ENCODE measurements at regions not wholly inside any gene's neighbourhood (a gene's known extent, or its start where the extent isn't known, plus 50 kb on each side); places are given as distances from the start of the nearest gene placed in this dataset.
"Not testable (repeated sequence)": the region's sequence is repeated elsewhere in the genome, so short reads cannot be mapped to it uniquely, and the experiment has no call there.

DNA sequence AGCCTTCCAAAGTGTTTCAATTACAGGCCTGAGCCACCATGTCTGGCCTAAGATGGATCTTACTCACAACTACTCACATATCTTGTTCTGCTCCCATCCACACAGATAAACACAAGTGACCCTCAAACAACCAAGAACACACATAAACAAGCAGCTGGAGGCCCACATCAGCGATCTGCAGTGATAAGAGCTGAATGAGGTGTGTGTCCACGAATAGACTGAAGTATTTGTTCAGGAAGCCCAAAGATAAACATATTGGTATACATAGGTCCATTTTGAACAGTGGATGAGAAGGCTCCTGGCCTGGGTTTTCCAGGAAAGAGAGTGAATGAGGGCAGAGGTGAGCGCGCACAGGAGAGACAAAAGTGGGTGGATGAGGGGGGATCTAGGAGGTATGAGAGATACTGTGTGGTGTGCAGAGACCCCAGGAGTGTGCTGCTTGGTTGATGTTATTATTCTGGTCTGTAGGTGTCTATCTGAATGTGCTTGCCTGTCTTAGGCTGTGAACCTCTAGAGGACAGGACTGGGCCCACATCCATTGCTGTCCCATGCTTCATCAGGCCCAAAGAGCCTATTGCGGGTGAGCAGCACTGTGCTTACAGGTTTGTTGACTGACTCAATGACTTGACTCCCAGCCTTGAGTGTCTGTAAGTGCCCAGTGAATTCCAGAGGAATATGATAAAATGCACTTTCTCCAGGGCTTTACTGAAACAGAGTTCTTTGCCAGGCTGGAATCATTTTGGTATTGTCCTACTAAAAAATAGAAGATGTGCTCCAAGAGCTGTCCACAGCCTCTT, 79.9 kb upstream of the ATP1A1 start:
- no peak for DNase-seq (ENCODE audit: low read depth)

DNA sequence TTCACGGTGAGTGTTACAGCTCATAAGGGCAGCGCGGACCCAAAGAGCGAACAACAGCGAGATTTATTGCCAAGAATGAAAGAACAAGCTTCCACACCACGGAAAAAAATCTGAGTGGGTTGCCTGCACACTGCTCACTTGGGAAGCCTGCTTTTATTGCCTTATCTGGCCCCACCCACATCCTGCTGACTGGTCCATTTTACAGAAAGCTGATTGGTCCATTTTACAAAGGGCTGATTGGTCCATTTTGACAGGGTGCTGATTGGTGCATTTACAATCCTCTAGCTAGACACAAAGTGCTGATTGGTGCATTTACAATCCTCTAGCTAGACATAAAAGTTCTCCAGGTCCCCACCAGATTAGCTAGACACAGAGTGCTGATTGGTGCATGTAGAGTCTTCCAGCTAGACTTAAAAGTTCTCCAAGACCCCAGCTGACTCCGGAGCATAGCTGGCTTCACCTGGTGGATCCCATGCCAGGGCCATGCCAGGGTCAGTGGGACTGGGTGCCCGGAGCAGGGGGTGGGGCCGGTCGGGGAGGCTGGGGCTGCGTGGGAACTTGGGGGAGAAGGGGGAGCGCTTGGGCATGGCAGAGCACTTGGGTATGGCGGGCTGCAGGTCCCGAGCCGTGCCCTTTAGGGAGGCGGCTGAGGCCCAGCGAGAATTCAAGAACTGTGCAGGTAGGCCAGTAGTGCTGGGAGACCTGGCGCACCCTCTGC, 75.4 kb upstream of the ATP1A1 start:
- DNase-seq (ENCODE audit: low read depth) = no peak

DNA sequence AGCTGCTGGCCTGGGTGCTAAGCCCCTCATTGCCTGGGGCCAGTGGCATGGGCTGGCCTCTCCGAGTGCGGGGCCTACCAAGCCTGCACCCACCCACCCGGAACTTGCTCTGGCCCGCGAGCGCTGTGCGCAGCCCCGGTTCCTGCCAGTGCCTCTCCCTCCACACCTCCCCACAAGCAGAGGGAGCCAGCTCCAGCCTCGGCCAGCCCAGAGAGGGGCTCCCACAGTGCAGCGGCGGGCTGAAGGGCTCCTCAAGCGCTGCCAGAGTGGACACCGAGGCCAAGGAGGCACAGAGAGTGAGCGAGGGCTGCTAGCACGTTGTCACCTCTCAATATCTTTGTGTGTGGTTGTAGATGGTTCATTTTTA, 74.8 kb upstream of the ATP1A1 start:
- DNase-seq (ENCODE audit: low read depth) = not testable (repeated sequence)

DNA sequence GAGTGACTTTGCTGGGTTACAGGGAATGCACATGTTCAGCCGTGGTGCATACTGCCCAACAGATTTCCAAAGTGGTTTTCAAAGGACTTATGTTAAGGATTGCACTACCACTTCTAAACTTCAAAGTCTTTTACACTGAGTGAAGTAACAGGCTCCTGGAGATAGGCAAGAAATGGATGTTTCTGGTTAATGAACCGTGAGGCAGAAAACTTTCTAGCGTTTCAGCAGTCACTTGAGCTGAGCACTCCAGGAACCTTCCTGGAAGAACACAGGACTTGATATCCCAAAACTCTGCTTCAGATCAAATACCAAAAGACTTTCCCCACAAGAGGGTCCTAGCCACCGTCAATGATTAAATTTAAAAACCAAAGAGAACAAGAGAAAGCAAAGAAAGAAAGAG, 74.3 kb upstream of the ATP1A1 start:
- DNase-seq (ENCODE audit: low read depth) = peak; percentile 66

DNA sequence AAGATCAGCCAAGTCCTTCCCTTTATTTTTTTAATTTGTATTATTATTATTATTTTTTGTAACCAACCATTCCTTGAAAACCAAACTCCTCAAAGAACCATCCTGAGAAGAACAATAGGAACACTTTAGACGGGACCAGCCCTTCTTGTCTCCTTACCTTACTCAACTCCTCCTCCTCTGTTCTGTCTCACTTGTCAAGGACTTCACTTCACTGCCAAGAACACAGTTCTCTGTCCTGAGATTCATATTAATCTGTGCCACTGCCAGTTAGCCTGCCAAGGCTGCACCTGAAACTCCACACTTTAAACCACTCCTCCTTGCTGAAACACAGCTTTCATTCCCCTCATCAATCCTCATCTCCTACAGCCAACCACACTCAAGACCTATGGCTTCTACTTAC, 73.8 kb upstream of the ATP1A1 start:
- no peak for DNase-seq (ENCODE audit: low read depth)

DNA sequence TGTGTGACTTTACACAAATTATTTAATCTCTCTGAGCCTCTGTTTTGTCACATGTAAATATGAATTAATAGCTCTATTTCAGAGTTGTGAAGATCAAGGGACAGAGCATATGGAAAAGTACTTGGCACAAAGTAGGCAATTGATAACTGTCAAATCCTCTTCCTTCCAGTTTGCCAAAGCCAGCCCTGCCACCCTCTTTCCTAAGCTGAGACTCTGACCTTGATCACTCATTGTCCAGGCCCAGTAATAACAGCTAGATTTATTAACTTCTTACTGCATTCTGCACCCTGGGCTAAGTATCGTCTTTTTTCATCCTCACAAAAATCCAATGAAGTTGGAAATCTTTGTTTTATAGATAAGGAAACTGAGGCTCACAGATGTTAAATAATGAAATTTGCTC, 70.8 kb upstream of the ATP1A1 start:
- DNase-seq (ENCODE audit: low read depth) = no peak

DNA sequence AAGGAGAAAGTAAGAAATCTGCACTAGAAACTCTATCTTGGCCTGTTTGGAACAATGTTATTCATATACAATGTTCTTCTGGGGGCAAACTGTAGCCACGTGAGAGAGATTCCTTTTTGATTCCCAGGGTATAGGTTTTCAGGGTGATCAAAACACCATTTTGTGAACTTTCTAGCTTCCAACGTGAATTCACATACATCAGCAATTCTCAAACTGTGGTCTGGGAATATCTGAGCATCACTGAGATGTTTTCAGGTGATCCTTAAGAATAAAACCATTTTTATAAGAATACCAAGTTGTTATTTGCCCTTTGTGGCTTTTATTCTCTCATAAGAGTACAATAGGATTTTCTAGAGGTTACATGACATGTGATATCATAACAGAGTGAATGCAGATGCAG, 66.9 kb upstream of the ATP1A1 start:
- DNase-seq (ENCODE audit: low read depth) = no peak

DNA sequence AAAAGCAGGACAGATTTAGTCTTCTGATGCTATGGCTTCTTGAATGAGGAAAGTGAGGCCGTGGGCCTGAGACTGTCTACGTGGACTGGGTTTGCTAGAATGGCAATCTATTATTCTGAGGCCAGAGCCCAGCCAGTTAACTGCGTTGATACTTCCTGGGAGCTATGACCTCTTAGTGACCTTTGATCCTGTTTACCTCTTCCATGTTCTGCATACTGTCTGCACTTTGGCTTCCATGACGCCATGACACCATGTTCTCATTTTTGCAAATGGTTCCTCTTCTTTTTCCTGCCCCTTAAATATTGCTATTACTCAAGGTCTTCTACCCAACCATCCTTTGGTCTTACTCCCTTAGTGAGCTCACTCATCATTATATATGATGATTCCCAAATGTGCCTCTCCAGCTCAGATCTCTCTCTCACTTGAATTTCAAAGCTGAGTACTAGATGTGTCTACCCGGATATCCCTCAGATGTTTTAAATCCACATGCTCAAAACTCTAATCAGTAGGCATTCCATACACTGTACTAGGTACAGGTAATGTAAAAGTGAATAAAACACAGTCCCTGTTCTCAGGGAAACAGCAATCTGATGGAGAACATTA, 66.1 kb upstream of the ATP1A1 start:
- DNase-seq (ENCODE audit: low read depth) = no peak

DNA sequence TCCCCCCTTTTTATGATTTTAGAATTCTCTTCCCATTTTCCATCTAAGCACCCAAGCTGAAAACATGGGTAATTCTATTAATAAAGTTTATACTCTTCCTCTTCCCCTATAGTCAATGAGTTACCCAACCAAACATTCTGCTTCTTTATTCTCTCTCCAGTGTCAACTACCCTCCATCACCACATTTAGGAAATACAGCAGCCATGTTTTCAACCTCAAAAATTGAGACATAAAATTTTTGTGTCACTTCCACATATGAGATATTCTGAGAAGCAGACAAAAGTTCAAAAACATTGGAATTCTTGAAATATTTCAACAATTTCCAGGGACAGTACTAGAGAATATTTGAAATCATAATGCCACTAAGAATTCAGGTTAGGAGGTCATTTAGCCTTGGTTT, 64.8 kb upstream of the ATP1A1 start:
- DNase-seq (ENCODE audit: low read depth) = no peak

DNA sequence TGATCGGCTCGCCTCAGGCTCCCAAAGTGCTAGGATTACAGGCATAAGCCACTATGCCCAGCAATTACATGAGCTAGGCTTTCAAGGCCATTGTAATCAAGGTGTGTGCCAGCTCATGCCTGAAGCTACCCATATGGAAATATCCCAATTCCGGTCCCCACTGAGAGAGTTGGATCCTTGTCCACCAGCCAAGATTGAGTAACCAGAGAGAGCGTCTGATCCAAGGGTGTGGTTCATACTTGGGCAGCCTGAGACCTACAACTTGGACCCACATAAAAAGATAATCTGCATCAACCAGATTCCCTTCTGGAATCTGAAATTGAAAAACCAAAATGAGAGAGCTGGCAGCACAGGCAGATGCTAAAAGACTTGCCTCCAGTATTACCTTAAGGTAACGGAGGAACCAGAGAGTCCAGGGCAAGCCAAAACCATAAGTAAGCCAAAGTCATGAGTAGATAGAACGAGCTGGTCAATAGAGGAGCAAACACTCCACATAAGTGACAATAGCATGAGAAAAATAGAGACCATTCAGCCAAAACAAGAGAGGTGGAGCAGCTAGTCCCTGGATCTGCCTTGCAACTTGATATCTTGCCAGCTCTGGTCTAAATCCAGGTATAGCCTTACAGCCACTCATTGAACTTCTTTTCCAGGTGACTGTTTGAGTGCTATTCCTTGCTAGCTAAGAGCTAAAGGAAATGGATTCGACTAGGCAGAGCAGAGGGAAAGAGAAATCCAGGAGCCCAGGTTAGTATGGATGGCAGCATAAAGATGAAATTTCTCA, 63.8 kb upstream of the ATP1A1 start:
- no peak for DNase-seq (ENCODE audit: low read depth)

DNA sequence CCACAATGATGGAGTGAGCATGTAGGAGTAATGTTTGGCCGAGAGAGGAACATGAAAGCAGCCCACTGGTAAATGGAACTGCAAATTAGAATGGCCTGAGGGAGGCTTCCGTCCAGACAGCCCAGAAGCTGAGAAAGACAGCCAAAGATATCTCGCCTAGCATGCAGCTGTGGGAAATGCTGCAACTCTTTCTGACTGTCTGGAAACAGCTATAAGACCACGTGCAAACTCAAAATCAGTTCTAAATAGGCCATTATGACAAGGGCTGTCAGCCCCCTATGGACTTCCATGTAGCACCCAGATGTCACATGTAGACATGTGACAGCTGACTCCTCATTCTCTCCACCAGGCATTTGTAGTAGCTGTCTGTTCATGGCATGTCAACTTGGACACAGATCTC, 62.9 kb upstream of the ATP1A1 start:
- no peak for DNase-seq (ENCODE audit: low read depth)

DNA sequence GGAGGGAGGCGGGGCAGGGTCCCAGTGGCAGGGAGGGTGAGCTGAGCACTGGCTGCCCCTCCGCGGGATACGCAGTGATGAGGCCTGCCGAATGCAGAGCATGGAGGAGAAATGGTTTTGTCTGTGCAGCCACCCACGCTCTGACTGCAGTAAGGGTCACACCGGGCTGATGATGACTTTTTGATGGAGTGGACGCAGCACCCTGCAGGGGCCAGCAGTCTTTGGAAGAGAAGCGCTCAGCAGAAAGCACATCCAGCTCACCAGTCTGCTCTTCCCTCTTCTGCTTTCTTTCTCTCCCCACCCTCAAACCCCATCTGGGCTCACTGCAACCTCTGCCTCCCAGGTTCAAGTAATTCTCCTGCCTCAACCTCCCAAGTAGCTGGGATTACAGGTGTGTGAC, 61.9 kb upstream of the ATP1A1 start:
- DNase-seq (ENCODE audit: low read depth) = no peak

DNA sequence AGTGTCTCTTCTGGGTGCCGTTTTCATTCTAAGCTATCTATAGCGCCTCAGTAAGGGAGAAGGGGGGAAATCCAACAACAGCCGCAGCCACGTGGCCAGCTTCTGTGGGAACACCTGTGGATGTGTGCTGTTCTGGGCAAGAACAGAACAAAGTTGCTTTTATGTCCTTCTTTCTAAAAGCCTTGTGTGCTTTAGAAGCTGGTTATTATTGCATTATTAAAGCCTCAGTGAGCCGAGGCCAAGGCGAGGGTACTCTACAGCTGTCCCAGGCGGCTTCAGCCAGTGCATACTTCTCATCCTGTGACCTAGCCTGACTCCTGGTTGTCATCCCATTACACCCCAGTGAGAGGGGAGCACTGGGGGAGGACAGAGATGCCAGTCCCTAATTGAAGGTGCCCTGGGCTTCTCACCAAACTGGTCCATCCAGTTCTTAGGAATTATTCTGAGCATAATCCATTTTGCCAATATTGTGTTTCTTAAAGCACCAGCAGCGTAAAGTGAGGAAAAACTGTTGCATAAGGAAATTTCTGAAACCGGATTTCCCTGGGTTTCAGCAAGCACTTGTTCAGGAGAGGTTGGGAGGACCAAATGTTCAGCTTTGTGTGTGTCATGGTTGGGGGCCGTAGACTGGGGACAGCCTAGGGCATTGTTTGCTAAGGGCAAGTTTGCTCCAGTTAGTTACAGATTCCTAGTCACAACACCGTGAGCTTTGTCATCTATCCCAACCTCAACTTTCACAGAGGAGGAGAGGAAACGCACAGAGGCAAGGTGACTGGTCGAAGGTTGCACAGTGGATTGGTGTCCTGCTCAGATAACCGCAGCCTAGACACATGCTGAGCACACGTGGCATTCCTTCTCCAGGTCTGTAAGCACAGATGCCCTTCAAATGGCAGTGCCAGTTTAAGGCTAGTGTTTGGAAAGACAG, 61.0 kb upstream of the ATP1A1 start:
- peak; percentile 75 for DNase-seq (ENCODE audit: low read depth)

DNA sequence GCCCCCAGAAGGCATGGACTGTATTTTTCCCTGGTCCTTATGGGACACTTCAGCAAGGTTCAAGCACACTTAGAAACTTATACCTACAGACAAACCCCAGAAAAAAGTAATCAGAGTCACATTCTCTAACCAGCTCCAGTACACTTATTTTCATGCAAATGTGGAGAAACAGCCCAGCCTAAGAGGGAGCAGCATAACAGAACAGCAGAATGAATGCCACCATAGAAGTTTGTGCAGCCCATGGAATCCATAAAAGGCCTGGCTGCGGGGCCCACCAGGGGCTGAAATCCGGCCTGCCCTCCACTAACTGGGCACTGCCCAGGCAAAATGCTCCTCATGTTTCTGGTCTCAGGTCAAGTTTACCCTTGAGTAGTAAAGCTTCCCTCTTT, 60.4 kb upstream of the ATP1A1 start:
- DNase-seq (ENCODE audit: low read depth) = no peak

DNA sequence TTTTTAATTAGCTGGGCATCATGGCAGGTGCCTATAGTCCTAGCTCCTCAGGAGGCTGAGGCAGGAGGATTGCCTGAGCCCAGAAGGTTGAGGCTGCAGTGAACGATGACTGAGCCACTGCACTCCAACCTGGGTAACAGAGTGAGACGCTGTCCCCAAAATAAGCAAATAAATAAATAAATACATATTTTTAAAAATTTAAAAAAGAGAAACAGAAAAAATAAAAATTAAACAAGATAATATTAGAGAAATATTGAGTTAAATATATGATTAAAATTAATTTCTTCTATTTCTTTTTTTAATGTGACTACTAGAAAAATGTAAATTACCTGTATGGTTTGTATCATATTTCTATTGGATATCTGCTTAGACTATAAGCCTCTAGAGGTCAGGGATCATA, 59.3 kb upstream of the ATP1A1 start:
- DNase-seq (ENCODE audit: low read depth) = no peak

DNA sequence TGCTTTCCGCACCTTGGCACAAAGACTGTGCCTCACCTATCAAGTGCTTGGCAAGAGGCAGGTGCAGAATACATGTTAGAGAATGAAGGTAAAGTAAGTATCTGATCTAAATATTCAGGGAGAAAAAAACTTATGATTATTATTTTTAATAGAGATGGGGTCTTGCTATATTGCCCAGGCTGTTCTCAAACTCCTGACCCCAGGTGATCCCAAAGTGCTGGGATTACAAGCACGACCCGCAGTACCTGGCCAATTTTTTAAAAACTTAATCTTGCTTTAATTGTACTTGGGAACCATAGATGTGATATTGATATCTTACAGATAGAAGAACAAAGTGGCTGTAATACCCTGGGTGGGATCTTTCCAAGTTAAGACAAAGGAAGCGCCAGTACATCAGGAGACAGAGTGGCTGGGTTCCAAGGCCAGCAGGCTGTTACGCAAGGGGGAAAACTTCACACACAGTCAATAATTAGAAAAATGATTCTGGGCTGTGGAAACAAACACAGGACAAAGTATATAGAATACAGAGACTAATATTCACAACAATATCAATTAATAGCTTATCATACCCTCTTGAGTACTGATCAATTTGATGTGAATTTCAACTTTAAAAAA, 58.6 kb upstream of the ATP1A1 start:
- no peak for DNase-seq (ENCODE audit: low read depth)

DNA sequence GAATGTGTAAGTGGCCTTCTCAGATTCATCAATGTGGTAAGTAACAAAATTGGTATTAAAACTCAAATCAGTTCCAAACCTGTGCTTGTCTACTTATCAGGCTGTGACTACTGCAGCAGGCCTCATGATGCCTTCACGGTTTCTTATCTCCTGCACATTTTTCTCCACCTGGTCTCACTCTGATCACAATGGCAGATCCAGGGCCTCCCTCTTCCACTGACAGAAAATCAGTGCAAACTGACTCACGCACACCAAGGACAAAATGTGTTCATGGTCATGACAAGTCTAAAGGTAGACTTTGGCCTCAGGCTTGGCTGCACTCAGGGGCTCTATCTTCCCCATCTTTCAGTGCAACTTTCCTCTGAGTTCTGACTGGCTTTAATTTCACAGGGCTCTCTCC, 56.7 kb upstream of the ATP1A1 start:
- no peak for DNase-seq (ENCODE audit: low read depth)

DNA sequence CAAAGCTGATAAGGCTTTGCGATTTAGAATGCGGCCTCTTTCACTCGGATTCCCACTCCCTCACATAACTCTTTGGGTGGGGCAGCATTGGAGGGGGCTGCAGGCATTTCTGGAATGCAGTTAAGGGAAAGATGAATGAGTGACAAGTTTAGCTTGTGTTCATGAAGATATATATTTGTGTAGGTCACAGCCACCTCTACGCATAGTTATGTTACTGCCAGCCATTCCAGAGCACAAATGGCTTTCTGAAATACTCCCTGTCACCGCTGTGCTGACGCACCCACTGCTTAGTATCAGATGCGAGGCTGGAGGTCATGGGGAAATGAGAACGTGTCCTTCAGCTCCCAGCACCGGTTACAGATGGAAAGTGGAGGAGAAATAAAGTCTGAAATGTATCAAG, 54.1 kb upstream of the ATP1A1 start:
- no peak for DNase-seq (ENCODE audit: low read depth)

DNA sequence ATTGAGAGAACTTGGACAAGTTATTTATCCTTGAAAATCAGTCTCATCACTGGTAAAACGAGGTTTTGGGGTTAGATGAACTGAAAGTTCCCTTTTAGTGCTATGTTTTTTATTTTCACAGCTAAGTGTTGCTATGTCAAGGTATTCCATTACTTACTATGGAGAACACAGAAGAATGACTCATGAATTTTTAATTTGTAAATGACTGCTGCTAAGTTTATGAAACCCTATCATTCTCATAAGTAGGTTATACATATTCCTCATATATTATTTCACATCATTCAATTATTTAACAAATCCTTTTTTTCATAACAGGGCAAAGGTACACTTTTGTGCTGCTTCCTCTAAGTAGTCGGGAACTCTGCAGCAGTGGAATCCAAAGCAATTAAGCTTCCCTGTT, 52.2 kb upstream of the ATP1A1 start:
- DNase-seq (ENCODE audit: low read depth) = no peak

DNA sequence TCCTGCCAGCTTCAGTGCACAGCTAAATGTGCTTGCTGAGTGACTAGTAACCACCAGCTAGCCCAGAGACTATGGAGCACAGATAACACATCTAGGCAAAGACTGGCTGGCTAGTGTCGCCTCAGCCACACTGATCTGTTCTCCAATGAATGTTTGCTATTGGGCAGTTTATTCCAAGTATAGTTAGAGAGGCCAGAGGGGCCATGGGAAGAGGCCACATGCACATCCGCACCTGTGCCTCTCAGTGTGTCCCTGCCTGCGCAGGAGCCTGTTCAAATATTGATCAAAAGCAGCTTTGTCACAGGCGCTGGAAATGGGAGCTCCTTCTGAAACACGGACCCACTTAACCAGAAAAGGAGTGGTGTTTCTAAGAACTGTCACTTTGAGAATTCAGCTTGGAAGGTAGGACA, 51.3 kb upstream of the ATP1A1 start:
- DNase-seq (ENCODE audit: low read depth) = no peak
